GM21825 (cell line): ENCODE measurements at regions not wholly inside any gene's neighbourhood (a gene's known extent, or its start where the extent isn't known, plus 50 kb on each side); places are given as distances from the start of the nearest gene placed in this dataset.
"Not testable (repeated sequence)": the region's sequence is repeated elsewhere in the genome, so short reads cannot be mapped to it uniquely, and the experiment has no call there.

Source experiments
- ATAC-seq: cut with Tn5 transposase; IDR thresholded peaks from one replicate; pipeline ENCODE4 v1.9.1; 2021; ENCODE audit warnings: mild to moderate bottlenecking, moderate library complexity; ENCODE audit not compliant: unreplicated experiment

DNA sequence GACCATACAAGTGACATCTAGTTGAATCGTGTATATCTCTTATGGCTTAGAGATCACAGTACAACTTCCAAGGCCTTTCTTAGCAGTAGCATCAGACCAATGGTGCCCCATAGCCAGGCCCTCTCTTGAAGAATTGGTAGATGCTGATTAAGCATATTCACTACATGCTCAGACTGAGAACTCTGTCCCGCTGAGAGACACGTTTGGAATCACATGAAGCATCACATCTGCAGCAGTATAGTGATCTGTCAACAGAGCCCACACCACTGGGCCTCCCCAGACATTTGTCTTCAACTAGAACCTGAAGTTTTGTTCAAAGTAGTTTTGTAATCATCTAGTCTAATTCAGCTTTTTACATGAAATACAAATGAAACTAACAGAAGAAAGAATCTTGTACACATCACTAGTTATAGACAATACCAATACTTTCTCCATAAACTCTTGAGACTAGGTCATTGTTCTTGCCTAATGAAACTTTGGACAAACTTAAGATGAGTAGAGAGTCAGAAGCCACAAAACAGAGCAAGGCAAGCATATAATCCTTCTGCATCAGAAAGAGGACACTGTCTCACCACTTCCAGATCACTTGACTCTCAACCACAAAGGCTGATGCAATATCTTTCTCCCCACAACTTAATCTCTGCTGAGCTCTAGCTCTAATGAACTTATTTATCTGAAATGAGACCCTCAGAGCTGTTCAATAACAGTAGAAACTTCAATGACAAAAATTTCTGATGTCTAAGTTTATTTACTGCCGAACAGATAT, 182.7 kb downstream of the TBX18 start:
- ATAC-seq: no peak

DNA sequence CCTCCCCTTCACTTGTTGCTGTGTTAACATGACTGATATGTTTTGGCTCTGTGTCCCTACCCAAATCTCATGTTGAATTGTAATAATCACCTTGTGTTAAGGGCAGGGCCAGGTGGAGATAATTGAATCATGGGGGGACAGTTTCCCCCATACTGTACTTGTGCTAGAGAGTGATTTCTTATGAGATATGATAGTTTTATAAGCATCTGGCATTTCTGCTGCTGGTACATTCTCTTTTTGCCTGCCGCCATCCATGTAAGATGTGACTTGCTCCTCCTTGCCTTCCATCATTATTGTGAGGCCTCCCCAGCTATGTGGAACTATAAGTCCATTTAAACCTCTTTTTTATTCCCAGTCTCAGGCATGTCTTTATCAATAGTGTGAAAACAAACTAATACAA, 185.0 kb downstream of the TBX18 start:
- no peak for ATAC-seq

GRCh38 chr6:84576029-84576428, 188.4 kb downstream of the TBX18 start:
- no peak for ATAC-seq

DNA sequence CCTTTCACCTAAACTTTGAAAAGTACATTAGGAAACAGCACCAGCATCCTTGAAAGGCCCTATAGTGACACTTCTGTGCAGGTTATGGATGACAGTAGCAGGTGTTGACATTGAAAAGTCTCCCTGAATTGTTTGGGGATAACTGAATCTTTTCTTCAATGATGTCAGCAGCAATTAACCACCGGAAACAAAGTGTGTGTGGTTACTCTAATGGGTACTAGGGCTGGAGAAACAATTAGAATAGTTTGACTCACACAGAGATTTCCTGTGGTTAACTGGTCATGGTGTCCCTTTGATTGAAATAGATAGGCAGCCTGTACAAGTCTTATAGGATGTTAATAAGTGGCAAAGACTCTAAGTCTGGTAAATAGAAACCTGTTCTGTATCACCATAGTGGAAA, 189.1 kb downstream of the TBX18 start:
- peak; percentile 97 for ATAC-seq

DNA sequence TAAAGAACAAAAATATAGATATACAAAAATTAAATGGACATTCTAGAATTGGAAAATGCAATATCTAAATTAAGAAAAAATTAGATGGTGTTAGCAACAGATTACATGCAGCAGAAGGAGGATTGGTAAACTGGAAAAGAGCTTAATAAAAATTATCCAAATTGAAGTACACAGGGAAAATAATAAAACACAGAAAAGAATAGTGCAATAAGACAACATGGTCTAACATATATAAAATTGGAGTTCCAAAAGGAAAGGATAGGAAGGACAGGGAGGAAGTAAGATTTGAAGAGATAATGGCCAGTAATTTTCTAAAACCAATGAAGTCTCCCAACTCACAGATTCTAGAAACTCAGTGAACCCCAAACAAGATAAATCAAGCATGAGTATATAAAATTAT, 194.5 kb downstream of the TBX18 start:
- no peak for ATAC-seq

- ATAC-seq: no peak
These were observed 195.4 kb downstream of the TBX18 start for GRCh38 chr6:84568971-84569370.

DNA sequence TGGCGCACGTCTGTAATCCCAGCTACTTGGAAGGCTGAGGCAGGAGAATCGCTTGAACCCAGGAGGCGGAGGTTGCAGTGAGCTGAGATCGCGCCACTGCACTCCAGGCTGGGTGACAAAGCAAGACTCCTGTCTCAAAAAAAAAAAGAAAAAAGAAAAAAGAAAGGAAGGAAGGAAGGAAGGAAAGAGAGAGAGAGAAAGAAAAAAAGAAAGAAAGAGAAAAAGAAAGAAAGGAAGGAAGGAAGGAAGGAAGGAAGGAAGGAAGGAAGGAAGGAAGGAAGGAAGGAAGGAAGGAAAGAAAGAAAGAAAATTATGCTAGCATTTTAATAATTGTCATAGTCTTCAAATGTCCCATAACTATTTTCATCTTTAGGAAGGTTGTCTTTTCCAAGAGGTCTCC, 198.7 kb downstream of the TBX18 start:
- ATAC-seq: not testable (repeated sequence)

GRCh38 chr6:84560436-84561390, 203.7 kb downstream of the TBX18 start:
- ATAC-seq: no peak

GRCh38 chr6:84556541-84557335, 207.7 kb downstream of the TBX18 start:
- no peak for ATAC-seq

DNA sequence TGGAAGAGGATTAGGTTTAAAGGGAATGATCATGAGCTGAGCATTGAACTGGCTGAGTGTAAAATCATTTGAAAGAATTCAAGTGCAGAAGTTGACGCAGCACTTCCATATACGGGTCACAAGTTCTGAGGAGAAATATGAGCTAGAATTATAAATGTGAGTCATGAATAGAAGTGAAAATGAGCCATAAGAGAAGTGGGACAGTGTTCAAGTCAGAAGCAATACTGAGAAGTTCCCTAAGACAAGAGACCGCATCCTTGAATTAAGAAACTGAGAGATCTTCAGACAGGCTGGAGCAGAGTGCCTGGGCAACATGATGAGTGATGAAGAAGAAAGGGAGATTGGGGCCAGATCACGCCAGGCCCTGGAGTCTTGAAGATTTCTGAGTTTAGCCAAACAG, 209.7 kb downstream of the TBX18 start:
- no peak for ATAC-seq

GRCh38 chr6:84554074-84554473, 210.3 kb downstream of the TBX18 start:
- ATAC-seq: no peak

GRCh38 chr6:84553527-84553926, 210.9 kb downstream of the TBX18 start:
- no peak for ATAC-seq

DNA sequence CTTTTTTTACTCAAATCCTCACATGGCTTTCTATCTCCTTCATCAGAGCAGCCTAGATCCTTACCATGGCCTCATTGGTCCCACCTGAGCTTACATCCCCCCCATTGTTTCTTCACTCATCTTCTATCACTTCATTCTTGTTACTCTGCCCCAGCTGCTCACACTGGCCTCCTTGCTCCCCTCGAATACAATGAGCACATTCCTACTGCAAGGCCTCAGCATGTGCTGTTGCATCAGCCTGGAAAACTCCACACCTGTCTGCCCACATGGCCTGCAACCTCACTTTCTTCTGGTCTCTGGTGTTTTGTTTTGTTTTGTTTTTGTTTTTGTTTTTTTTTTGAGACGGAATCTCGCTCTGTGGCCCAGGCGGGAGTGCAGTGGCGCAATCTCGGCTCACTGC, 212.6 kb downstream of the TBX18 start:
- no peak for ATAC-seq

GRCh38 chr6:84549917-84550316, 214.5 kb downstream of the TBX18 start:
- no peak for ATAC-seq

DNA sequence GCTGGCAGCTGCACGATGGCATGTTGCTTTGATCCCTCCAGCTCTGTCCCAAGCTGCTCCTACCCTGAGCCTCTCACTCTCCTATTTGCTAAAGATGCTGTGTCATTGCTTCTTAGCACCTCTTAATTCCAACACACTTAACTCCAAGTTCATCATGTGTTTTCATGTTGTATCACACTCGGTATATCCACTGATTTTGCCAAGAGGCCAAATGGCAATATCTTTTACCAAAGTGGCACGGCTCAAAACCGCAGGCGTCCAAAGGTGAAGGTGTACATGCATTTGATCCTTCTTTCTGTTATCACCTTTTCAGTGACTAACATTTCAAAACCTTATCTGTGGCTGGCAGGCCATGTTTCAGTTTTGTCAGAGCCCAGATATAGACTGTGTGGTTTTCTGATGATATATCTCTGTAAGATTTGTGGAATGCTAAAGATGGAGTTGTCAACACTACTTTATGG, 217.0 kb downstream of the TBX18 start:
- no peak for ATAC-seq

DNA sequence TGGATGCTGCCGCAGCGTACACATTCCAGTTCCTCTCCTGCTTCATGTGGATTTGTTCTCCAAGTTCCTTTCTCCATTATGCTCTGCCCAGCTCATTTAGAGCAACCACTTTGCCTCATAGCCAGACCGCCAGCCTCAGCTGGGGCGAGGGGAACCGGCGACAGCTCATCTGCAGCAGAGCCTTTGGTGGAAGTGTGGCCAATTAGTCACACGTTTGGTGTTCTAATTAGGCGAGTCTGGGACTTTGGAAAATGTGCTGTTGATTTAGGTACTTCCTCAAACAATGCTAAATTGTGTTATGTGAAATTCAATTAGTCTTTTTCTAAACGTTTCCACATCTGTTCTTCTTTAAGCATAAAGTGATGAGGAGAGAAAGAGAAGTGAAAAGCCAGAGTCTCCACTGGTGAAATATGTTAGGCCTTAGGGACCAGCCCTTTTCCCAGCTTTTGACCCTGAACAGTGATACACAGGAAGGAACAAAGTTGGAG, 217.9 kb downstream of the TBX18 start:
- no peak for ATAC-seq

DNA sequence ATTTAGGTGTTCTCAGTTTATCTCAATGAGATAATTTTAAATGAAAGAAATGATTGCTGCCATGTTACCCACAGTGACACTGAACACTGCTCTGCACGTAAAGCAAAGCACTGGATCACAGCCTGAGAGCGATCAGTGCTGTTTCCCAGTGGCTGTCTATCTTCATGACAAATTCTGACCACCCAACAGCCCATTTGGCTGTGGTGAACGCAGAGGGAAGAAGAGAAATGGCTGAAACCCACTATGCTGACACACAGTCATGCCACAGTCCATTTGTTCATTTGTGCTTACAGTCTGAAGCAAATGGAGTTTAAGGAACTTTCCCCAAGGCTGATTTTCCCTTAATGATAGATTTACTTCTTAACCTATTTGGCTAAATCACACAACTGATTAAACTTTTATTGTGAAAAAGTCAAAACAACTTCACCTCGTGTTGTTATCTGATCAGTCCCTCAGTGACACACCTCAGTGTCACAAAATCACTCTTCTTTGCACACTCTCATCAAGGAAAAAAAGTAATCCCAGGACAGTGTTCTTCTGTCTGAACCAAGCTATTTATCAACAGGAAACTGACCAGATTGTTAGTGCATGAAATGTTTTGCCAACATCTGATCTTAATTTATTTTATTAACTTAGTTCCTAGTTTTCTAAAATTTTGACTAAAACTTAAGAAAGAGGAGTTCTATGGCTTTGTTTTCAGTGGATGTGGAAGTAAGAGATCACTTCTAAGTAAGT, 225.1 kb downstream of the TBX18 start:
- ATAC-seq: no peak

DNA sequence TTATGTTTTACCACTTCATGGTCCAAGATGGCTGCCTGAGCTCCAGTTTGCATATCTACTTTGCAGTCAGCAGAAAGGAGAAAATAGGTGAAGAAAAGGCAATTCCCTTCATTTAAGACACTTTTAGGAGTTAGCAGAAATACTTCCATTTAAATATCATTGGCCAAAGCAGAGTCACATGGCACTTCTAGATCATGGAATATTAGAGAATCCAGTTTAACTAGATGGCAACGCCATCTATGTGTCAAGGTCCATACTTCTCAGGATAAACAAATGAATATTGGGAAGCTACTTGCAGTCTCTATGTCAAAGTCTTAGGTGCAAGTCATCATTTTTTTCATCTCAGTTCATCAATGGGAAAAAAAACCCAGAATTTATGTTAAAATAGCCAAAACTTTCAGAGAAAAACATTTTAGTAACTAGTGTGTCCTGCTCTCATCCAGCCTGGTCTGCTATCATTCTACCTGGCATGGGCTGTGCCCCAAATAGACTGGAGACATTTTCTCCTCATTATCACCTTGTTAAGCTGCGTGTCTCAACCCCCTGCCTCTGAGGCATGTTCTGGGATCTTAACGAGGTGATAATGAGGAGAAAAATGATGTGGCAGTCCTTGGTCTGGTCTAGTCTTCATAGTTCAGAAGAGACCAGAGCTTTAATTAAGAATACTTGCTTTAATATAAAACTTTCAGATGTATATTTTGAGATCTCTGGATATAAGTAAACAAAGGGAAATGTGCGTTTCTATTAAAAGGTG, 227.3 kb downstream of the TBX18 start:
- ATAC-seq: no peak

DNA sequence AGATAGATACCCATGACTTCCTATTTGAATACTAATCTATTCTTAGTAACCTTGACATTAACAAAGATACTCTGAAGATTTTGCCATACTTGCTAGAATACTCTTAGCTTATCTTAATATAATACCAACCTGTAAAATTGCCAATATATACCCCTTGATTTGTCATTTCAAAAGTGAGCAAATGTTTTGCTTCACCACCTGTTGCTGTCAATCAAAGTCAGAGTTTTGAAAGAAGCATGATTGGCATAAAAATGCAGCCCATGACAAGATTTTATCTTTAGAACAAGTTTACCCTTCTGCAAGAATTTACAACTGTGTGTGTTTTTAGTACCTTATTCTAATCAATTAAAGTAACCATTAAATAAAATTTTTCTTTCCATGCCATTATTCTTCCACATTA, 236.2 kb downstream of the TBX18 start:
- no peak for ATAC-seq

GRCh38 chr6:84526631-84527030, 237.8 kb downstream of the TBX18 start:
- ATAC-seq: no peak
